ENCODE measurements at regions not wholly inside any gene's neighbourhood (a gene's known extent, or its start where the extent isn't known, plus 50 kb on each side); places are given as distances from the start of the nearest gene placed in this dataset.

- DNase-seq (ENCODE audit: low spot score), result no peak
Measured at GRCh38 chr17:73724341-73724740, 80.1 kb upstream of the SDK2 start.

DNA sequence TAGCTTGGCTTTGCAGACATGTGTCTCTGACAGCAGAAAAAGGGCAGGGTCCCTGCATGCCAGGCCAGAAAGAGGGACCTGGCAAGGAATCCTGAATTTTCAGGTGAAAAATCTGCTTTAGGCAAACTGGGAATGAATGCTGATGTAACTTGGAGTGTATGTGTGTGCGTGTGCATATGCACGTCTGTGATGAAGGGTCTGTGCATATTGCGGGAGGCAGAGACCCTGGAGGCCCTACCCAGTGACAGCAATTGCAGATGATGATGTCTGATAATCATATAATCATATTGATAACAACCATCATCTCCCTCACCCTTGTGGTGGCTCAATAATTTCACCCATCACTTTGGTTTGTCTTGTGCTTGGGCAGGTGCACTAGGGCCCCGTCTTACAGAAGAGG, 80.7 kb upstream of the SDK2 start:
- no peak for DNase-seq (ENCODE audit: low spot score)

DNA sequence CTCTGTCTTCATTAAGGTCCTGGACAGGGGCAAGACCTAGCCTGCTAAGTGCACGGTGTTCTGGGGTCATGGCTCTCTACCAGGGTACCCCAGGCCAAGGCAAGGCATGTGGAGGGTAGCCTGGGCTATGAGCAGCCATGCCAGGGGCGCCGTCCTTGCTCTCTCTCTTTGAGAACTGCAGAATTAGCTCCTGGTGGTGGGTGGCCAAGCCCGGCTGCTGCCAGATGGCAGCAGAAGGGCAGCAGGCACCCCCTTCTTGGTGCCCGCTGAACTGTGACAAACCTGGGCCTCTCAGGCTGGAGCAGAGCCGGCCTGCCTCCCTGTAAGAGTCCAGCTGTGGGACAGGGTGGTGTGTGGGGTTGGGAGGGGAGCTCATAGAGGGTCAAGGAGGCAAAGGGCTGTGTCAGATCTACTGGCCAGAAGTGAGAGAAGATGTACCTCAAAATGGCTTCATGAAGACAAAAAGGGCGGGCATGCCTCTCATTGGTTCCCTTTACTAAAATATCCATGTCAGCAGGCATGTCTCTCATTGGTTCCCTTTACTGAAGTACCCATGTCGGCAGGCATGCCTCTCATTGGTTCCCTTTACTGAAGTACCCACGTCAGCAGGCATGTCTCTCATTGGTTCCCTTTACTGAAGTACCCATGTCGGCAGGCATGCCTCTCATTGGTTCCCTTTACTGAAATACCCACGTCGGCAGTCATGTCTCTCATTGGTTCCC, 81.7 kb upstream of the SDK2 start:
- DNase-seq (ENCODE audit: low spot score), result no peak

DNA sequence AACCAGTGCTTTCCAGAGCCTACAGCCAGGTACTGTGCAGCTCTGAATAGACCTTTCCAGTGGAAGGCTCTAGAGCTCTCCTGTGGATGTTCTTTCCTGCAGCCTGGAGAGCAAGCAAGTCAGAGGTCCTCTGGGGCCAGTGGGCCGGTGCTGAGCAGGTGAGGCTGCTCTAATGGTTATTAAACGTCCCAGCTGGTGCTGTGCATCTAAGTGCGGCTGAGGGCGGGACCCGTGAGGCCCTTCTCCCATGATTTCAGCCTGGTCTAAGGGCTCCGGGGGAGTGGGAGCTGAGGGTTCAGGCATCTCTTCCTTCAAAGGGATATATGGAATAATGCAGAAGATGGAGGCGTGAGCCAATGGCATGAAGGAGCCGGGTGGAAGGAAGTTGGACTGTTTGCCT, 83.7 kb upstream of the SDK2 start:
- no peak for DNase-seq (ENCODE audit: low spot score)

GRCh38 chr17:73729101-73729500, 84.9 kb upstream of the SDK2 start:
- no peak for DNase-seq (ENCODE audit: low spot score)

GRCh38 chr17:73731733-73732132, 87.5 kb upstream of the SDK2 start:
- no peak for DNase-seq (ENCODE audit: low spot score)

DNA sequence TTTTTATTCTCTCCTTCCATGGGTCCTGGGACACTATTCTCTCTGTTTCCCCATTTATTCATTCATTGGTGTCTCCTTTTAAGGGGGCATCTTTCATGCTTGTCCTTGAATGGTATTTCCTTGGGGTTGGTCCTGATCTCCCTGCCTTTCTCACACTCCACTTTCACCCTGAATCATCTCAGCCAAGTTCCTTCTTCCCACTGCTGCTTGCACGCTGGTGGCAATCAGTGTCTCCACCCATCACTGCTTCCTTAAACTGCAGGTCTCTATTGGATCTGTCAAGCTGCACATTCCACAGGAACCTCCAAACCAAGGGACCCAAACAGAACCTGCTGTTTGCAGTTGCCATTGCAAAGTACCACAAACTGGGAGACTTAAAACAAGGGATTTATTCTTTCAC, 89.3 kb upstream of the SDK2 start:
- no peak for DNase-seq (ENCODE audit: low spot score)

DNA sequence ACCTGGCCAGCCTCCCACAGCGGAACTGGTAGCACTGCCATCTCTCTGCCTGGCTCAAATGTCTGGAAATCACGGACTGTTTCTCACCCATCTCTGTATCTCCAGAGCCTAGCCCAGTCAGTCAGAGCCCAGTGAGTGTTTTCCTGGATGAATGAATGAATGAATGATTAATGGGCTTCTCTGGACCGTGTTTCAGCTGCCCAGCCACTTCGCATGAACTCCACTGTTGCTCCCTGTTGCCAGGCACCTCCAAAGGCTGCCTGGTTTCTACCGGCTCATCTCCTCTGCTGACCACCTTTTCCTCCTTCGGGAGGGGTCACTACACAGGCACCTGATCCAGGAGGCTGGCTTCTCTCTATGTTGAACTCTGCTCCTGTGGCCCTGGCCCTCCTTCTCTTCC, 91.0 kb upstream of the SDK2 start:
- no peak for DNase-seq (ENCODE audit: low spot score)

- no peak for DNase-seq (ENCODE audit: low spot score)
Measured at GRCh38 chr17:73738751-73739575, 94.7 kb upstream of the SDK2 start.

GRCh38 chr17:73740370-73740769, 96.1 kb upstream of the SDK2 start:
- no peak for DNase-seq (ENCODE audit: low spot score)

- DNase-seq (ENCODE audit: low spot score), result no peak
Measured at GRCh38 chr17:73742948-73743381, 98.7 kb upstream of the SDK2 start.

- DNase-seq (ENCODE audit: low spot score), result no peak
Measured at GRCh38 chr17:73743518-73744201, 99.4 kb upstream of the SDK2 start.

DNA sequence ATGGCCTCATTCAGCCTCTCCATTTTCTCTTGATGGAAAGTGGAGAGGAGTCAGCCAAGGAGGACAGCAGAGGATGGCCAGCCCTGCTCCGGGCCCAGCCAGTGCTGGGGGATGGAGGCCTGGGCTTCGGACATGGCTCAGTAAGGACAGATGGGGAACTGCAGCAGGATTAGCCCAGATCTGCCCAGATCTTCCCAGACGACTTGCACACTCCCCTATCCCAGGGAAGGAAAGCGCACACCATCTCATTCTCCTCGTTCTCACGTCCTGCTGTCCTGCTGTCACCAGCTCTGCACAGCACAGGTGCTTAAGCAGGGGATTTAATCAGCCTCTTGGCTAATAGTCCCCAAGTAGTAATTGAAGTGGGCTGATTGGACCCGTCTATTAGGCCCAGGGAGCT, 100.2 kb upstream of the SDK2 start:
- DNase-seq (ENCODE audit: low spot score), result no peak

GRCh38 chr17:73746314-73747073, 102.2 kb upstream of the SDK2 start:
- no peak for DNase-seq (ENCODE audit: low spot score)

- no peak for DNase-seq (ENCODE audit: low spot score)
Measured at GRCh38 chr17:73747221-73748002, 103.2 kb upstream of the SDK2 start.

DNA sequence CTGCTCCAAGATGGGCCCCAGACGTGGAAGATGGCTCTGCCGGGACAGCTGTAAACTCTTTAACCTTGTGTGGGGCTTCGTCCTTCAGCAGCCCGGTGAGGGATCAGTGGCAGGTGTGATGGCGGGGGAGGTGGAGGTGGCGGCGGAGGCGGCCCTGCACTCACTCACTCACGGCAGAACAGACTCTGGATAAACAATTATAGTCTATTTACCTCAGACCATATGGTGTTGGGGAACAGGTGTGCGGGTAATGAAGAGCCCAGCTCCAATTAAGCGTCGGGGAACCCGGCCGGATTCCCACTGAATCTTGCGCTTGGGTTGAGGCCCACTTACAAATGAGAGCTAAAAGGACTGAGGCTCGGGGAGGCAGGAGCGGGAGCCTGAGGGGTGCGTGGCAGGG, 104.3 kb upstream of the SDK2 start:
- DNase-seq (ENCODE audit: low spot score), result no peak

DNA sequence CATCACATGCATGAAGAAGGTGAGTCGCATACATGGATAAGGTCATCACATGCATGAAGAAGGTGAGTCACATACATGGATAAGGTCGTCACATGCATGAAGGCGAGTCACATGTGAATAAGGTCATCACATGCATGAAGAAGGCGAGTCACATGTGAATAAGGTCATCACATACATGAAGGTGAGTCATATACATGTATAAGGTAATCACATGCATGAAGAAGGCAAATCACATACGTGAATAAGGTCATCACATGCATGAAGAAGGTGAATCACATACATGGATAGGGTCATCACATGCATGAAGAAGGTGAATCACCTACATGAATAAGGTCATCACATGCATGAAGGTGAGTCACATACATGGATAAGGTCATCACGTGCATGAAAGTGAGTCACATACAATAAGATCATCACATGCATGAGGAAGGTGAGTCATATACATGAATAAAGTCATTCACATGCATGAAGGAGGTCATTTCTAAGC, 105.1 kb upstream of the SDK2 start:
- DNase-seq (ENCODE audit: low spot score), result no peak

DNA sequence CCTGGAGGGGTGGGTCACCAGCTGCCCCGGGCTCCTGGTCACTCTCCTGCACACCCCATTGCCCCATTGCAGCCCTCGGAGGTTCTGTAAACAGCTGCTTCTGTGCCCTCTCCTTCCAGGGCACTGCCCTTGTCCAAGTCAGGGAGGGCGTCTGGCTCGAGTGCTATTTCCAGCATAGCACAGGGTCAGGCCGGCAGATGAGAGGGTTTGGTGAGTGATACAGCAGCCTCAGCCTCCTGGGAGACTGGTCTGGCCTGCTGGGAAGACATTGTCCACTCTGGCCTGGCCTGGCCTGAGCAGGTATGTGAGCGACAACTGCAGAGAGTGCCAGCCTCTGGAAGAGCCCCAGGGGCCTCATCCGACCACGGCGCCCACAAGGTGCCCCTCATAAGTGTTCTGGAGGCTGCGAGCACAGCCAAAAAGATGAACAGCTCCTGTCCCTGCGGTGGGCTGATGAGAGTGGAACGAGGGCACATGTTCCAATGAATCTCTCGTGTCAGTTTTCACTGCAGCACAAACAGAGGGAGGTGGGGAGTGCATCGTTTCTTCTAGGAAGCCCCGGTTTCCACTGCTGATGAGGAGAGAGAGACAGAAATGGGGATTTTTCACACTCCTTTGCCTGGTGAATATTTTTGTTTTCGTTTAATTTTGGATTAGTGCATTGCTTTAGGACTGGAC, 105.8 kb upstream of the SDK2 start:
- no peak for DNase-seq (ENCODE audit: low spot score)

DNA sequence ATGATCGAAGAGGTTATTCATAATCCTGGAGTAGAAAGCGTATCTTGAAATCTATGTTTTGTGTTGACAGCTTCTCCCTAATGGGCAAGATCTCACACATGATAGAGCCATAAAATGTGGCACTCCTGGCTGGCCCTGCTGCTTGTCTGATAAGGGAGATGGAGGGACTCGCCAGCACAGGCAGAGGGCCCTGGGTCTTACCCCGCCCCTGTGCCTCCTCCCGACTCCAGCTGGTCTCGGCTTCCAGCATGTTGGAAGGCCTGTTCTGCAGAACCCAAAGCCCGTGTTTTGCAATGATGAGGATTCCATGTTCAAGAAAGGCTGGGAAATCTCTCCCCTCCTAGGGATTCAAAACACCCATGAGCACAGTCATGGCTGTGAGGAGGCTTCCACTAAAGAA, 106.7 kb upstream of the SDK2 start:
- no peak for DNase-seq (ENCODE audit: low spot score)

GRCh38 chr17:73753751-73754496, 109.7 kb upstream of the SDK2 start:
- DNase-seq (ENCODE audit: low spot score), result no peak
